GM12873 (cell line): ENCODE measurements at regions not wholly inside any gene's neighbourhood (a gene's known extent, or its start where the extent isn't known, plus 50 kb on each side); places are given as distances from the start of the nearest gene placed in this dataset.

Source experiments
- CTCF ChIP-seq: IDR thresholded peaks from 2 replicates; pipeline ENCODE4 v1.5.1; 2012; ENCODE audit warnings: low read depth, mild to moderate bottlenecking, moderate library complexity, low read length, control low read depth; ENCODE audit not compliant: insufficient read depth; ENCODE audit errors: missing control alignments

- peak; percentile 64 for TF ChIP-seq CTCF
These were observed 179.9 kb upstream of the C2CD4B start for GRCh38 chr15:62344806-62345539.

- no peak for TF ChIP-seq CTCF
These were observed 181.1 kb upstream of the C2CD4B start for GRCh38 chr15:62346168-62346567.

- TF ChIP-seq CTCF = no peak
These were observed 183.0 kb upstream of the C2CD4B start for GRCh38 chr15:62348118-62348517.

- TF ChIP-seq CTCF = no peak
These were observed 183.5 kb upstream of the C2CD4B start for GRCh38 chr15:62348623-62349022.

GRCh38 chr15:62352817-62353216 is 187.7 kb upstream of the C2CD4B start:
- TF ChIP-seq CTCF = no peak

GRCh38 chr15:62357431-62357830 is 192.3 kb upstream of the C2CD4B start:
- TF ChIP-seq CTCF = no peak

DNA sequence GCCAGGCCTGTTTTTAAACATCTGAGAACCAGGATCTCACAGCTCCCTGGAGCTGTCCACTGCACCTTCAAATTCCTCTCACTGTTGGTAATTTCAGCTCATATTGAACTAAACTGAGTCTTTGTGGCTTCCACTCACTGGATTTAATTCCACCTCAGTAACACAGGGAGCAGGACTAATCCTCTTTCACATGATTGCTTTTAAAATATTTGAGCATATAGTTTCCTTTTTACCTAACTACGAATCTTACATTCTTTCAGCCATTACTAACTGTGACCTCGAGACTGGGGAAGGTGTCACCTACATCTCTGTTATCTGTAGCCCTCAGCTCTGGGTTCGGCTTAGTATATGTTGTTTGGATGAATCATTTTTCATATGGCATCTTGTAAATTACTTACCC is 194.3 kb upstream of the C2CD4B start:
- TF ChIP-seq CTCF = no peak
